A204.1 (cell line): ENCODE measurements at regions not wholly inside any gene's neighbourhood (a gene's known extent, or its start where the extent isn't known, plus 50 kb on each side); places are given as distances from the start of the nearest gene placed in this dataset.

ENCODE experiments used
- FAIRE-seq: peaks from 2 replicates; lab custom pipeline; 2012; peaks lifted over from hg19 to GRCh38; lab: Jason Lieb, UNC

DNA sequence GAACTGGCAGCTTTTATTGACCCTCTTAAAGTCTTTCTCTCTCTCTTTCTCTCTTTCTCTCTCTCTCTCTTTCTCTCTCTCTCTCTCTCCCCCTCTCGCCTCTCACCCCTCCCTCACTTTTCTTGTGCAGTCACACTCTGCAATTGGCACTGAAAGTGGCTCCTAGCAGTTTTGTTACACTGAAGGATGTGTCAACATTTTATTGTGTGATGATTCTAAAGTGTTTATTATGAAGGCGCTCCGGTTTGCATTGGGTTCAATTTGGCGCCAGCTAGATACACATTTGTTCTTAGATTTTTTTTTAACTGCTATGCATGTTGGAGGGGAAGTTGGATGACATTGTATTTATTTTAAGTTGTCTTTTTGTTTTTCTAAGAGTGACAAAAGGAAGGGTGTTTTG lies 64.0 kb upstream of the CHRM3 start:
- no peak for FAIRE-seq

DNA sequence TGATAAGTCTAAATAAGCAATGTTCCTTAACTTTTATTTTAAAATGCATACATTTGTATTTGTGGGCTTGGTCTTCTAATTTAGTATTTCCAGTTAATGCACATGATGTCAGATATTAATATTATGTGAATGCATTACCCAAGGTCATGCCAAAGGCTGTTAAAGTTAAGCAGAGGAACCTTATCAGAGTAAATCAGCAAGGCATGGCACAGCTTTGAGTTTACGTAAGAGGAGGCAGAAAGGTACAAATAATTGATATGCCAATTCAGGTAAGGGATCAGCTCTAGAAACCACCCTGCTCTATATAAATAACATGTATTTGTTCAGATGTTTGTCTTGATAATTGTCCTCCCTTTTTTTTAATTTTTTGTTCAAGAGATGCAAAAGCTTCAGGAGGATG lies 64.5 kb upstream of the CHRM3 start:
- no peak for FAIRE-seq

DNA sequence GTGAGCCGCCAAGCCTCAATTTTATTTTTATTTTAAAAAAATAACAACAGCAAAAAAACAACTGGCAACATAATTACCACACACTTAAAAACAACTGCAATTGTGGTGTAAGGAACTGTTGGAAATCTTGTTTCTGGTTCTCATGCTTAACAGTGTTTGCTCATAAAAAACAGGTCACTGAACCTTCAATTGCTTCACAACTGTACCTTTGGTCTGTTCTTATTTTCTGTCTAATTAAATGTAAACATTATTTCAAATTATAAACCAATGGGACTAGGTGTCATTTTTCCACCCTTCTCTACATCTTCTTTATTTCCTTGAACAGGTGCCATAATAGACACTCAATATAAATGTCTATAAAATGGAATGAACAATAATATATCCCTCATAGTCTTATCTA lies 68.4 kb upstream of the CHRM3 start:
- FAIRE-seq: no peak

DNA sequence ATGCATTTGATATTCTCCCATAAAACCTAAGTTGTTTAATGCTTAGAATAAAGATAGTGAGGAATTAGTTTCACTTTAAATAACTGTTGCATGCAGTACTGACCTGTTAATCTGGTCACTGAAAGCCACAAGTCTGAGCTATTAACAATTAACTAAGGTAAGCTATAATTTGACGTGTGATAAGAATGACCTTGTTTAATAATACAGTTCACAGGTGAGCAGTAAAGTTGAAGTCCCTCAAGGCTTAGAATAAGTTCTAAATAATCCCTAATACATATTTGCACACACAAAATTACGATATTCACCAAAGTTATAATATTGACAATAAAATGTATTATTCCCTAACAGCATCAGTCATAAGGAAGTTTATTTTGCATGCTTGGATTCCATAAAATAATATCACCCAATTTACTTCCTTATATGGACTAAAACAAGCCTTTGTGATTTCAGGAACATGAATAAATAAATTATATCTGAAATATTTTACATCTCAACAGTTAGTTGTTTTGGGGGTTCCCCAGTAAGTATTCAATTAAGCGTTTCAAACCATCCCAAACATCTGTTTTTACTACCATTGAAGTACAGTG lies 70.6 kb upstream of the CHRM3 start:
- no peak for FAIRE-seq

DNA sequence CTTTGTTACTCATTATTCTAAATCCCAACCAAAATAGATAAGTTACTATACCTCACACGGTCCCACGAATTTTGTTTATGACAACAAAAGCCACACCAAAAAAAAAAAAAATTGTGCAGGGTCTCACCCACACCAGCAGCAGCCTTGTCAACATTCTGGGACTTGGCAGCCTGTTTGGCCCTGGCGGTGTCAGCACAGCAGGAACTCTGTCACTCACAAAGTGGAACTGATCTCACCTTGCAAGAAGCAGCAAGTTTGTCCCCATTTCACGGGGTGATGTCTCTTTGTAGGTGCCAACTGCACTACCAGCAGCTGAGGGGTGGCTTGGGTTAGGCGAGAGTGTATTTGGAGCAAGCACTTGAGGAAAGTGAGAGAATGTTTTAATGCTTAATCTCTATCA lies 75.0 kb upstream of the CHRM3 start:
- FAIRE-seq: no peak

DNA sequence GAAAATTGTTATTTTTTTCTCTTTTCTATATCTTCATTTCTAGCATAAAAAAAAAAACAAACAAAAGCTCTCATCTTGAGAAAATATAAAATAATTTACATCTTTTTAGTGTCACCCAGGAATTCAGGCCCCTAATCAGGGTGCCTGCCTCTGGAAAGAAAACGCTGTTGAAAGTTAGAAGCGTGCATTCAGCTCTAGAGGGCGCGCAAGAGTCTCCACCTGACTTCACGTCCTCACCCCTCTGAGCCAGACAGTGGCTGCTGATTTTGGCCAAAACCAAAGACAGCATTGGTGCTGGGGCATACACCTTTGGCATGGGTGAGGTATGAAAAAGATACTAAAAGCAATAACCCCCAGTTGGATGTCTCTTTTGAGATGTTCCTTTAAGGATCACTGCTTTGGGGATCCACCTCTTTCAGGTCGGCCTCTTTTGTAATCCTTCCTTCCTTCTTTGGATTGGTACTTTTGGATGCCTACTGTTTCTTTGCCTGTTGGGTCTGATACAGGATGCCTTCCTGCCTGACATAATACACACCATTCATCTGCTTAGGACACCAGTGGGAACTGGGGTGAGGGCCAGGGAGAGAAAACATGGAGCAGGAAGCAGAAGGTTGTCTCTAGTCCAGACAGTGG lies 77.6 kb upstream of the CHRM3 start:
- FAIRE-seq: peak; percentile 51

DNA sequence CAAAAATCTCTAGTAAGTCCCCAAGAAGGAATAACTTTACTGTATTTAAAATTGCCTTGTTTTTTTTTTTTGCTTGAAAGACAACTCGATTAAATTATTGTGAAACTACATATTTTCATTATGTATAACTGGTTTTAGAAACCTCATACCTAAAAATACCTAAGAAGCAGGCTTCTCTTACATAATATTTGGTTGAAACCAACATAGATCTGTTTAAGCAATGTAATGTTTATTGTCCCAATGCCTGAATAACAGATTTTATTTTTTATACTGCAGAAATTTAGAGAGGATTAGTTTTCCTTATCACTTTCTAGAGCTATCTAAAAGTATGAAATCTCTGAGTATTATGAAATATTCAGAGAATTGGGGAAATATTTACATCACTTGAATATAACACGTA lies 78.5 kb upstream of the CHRM3 start:
- FAIRE-seq: no peak

DNA sequence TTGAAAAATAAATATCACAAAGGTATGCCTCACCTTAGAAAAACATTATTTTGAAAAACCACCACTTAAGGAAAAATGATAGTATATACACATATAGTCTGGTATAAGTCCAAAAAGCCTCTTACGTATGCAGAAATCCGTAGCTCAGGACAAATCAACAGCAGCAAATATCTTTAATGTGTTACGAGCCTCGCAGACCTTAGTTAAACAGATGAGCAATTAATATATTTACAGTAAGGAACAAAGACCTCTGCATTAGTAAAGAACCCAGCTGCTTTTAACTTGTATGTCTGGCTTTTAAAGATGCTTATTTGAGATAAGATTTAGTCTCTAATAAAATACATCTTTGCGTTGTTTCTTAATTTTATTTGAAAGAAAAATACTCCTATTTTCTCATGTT lies 79.9 kb upstream of the CHRM3 start:
- FAIRE-seq: no peak

DNA sequence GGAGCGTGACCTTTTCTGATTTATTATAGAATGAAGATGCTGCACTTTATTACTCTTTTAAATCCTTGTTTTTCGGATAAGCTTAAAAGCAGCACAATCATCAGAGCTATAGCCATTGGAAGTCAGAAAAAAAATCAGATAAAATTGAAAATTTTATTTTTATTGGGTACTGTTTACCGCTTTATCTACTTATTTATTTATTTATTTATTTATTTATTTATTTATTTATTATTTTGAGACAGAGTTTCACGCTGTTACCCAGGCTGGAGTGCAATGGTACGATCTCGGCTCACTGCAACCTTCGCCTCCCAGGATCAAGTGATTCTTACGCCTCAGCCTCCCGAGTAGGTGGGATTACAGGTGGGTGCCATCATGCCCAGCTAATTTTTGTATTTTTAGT lies 83.1 kb upstream of the CHRM3 start:
- no peak for FAIRE-seq

DNA sequence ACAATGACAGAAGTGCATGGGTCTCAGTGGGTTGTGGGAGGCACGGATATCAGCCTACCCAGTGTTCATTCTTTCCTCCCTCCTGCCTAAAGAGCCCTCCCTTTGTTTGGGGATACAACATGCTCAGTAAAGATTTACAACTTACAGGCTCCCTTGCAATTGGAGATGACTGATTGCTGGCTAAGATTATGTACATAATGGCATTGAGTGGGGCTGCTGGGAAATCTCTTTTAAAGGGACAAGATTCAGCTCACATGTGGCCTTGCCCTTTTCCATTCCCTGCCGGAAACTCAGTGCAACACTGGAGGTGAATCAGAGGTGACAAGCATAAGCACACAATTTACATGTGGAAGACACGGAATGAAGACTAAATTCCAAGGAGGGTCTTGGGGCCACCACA lies 83.7 kb upstream of the CHRM3 start:
- no peak for FAIRE-seq

DNA sequence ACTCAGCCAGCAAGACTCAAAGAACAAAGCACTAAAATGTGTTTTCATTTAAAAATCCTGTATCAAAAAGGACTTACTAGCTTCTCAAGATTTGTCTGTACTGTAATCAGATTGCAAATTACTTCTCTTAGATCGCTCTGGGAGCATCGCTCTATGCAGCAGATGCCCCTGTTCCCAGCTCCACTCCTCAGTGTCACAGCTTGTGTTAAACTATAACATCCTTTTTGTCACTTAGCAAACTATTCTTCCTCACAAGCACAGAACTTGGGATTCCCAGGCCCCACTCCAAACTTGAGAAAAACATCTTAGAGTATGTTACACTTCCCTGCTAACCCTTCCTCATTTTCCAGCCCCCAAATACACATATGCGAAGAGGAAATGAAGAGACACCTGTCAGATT lies 85.1 kb upstream of the CHRM3 start:
- FAIRE-seq: no peak

DNA sequence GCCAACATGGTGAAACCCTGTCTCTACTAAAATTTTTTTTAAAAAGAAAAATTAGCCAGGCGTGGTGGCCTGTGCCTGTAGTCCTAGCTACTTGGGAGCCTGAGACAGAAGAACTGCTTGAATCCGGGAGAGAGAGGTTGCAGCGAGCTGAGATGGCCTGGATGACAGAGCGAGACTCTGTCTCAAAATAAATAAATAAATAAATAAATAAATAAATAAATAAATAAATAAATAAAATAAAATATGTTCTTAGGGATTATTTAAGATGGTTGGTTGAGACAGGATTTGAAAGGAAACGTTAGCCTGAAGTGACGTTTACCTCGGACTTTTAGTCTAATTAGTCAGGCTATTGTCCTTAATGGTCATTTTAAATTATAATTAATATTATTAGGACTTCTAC lies 88.5 kb upstream of the CHRM3 start:
- no peak for FAIRE-seq

DNA sequence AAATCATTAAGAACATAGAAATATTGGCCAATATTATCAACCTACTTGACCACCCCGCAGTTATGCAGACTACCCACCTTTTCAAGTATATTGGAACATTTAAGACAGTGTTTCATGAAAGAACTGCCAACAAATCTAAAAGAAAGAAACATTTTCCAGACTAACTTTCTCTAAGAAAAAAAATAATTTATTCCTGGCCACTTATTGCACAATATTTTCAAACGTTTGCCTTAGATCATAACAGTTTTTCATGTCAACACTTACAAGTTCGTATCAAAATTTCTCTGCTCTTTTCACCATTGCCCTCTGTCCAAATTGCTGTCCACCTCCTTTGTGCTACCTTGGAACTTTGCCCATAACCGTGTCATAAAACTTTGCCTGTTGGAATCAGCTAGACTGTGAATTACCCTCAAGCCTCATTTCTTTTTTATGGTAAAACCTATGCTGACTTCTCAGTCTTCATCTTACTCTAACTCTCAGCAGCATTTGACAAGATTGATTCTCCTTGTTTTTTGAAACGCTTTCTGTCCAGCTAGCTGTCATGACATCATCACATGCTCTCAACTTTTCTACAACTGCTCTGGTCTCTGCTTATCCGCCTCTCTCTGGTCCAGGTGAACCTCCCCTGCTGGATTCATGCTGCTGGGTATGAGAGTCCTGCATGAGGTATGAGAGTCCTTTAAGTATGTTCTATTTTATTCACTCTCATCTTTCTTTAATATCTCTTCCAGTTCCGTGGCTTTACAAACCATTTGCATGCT lies 92.8 kb upstream of the CHRM3 start:
- no peak for FAIRE-seq

DNA sequence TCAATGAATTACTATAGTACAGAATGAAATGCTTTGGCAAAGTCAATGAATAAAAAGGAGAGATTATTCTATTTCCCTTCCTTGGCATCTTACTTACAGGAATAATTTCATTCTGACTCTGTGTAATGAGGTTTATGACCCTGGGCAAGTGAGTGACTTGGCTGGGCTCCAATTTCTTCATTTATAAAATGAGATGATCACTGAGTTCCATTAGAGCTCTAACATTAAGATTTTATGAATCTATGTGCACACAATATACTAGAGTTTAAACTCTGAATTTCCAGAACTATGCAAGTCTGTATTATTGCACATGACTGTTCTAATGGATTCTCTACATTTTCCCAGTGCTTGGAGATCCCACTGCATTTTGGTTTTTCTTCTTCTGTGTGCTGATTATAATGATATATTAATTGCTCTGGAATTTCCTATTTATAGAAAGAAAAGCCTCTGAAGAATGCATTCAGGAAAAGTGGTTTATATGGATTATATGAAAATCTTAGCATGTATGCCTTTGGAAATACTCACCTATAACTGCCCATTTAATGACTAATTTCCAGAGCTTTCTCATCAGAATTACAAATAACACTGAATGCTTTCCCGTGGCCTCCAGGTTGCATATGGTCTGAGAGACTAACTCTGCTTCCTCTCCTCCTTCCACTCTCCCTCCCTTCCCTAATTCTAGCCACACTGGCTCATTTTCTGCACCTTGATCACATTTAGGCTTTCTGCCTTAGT lies 97.4 kb upstream of the CHRM3 start:
- no peak for FAIRE-seq

DNA sequence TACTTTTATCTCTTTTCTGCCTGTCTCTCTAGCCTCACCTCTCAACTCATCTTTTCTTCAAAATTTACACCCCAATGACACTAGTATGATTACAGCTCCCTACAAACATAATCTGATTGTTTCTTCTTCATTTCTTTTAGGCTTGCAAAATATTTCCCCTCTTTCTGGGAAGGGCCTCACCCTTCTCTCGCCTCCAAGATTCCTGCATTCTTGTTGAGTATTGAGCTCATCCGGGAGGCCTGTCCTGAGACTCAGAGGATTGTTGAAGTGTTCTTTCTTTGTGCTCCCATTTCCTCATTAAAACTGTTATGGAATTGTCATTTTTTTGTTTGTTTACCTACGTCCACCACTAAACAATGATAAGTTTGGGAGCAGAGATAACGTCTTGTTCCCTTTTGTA lies 99.1 kb upstream of the CHRM3 start:
- FAIRE-seq: no peak

DNA sequence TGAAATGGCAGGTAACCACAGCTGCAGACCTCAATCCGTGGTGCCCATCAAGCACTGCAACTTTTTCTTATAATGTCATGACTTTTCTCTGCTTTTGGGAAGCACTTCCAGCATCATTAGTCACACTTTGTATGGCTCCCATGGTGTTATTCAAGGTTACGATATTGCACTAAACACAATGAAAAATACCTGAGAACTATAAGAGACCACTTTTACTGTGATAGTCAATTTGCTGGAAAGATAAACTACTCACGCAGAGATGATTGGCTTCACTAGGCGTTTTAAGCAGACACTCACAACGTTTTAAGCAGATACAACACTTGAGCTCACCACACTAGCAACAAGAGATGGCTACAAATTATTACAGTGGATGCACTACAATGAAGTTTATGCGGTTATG lies 103.2 kb upstream of the CHRM3 start:
- no peak for FAIRE-seq

DNA sequence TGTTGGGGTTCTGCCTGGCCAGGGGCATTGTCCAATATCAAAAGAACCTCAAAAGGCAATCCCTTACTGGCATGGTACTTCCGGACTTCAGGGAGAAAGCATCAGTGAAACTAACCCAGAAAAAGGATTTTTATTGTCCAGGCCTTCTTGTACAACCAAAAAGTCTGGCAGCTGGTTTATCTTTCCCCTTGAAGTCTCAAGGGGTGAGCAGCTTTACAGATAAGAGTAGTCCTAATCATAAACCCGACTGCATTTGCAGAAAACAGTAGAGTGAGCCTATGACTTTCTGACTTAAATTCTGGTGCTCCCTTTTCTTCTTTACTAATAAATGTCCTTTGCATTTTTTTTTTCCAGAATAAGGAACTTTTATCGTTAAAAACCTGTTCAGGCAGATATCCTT lies 104.0 kb upstream of the CHRM3 start:
- no peak for FAIRE-seq

DNA sequence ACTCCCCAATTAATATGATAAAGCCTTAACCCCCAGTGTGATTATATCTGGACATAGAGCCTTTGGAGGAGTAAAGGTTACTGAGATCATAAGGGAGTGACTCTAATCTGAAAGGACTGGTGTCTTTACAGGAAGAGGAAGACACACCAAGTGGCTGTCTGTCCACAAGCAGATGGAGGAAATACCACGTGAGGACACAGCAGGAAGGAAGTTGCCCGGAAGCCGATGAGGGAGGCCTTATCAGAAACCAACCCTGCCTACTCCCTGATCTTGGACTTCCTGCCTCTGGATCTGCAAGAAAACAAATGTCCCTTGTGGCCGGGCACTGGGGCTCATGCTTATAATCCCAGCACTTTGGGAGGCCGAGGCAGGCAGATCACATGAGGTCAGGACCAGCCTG lies 110.3 kb upstream of the CHRM3 start:
- FAIRE-seq: no peak

DNA sequence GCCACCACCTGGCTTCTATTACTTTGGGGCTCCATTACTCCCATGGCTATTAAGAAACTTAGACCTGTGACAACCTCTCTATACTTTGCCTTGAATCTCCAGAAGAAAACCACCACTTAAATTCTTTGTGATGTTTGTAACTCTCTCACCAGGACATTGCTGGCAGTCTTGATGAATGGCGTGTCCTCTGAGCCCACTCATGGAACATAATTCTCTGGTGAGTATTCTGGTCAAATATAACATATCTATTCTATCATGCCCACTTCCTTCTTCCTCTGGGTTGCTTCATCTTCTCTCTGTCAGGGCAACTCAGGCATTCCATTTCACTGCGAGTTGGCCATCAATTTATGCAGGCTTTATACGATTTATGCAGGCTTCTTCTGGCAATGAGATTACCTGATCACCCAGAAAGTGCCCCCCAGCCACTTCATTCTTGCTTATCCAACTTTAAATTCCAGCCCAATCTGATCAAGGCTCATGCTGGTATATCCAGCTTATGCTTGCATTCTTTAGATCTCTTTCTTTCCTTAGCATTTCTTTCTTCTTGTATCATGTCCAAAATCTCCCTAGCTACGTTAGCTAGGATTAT lies 112.0 kb upstream of the CHRM3 start:
- FAIRE-seq: no peak

DNA sequence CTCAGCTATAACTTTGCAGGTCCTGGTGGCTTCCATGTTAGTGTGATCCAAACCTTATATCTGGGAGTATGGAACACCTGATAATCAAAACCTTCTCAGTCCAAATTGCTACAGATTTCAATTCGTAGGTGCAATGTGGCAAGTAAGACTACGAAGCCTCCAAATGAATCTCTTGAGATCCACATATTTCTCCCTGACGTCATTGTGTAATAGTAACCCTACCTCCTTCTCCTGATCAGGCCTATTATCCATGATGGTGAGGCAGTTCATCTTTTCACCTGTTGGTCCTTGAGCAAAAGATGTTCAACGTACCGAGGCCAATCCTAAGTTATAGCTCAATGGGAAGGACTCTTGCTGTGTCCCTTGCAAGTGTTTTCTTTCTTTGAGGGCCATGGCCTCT lies 115.9 kb upstream of the CHRM3 start:
- FAIRE-seq: no peak

DNA sequence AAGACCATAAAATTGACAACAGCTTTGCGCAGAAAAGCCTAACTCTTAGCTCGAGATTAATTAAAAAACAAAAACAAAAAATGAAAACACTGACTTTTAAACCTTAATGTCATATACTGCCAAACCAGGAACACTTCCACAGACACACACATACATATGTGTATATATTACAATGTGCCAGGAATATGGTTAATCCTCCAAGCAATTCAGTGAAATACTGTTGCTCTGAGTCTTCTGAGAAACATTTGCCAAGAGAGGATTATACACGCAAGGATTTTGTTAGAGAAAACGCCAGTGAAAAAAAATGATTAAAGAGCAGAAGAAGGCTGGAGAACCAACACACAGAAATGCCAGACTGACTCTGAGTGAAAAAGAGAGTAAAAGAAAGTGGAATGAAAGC lies 116.7 kb upstream of the CHRM3 start:
- no peak for FAIRE-seq

DNA sequence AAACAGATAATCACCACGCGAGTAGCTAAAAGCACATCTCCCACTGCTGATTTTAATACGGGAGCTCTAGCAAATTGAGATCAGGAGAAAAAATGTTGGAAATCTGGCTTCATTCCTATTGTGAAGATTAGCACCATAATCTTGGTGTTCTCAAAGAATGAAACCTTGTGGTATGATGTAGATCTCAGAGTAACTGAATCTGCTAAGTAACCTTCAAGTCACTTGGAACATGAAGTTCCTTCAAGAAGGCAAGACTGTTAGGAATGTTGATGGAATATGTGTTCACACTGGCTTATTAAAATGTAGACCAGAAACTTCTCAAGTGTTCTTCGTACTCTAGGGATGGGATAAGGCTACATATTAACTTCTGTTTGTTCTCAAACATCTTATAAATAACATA lies 117.4 kb upstream of the CHRM3 start:
- FAIRE-seq: no peak

DNA sequence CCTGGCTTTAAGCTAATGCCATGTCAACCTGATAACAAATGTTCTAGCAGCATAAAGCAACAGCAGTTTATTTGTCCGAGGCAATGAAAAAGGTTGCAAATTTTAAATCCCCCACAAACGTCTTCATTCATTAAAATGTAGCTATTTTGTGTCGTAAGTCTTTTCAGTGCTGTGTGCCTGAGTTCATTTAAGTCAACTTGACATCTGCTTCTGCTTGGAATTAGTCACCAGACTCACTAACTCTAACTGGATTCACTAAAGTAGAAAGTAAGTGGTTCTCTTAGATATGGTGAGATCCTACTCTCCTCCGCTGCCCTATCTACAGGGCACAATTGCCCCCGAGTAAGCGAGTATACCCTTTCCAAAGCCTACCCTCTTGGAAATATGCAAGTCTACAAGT lies 118.4 kb upstream of the CHRM3 start:
- FAIRE-seq: no peak
